CD4-positive, alpha-beta T cell (primary cell): ENCODE measurements at regions not wholly inside any gene's neighbourhood (a gene's known extent, or its start where the extent isn't known, plus 50 kb on each side); places are given as distances from the start of the nearest gene placed in this dataset.

Experiments used
- ATAC-seq: fragments of 200-7000 bp; cut with Tn5 transposase; one replicate; pipeline ENCODE4 v1.10.0; 2022; ENCODE audit warnings: mild to moderate bottlenecking; ENCODE audit not compliant: poor library complexity
- CTCF ChIA-PET: fragments of 350-600 bp; sonication (Branson Sonifier 250); formaldehyde crosslinking; loops from one replicate; lab custom pipeline; 2021; ENCODE audit warnings: antibody characterized with exemption, inconsistent platforms; lab: Charles Lee
- POLR2A ChIA-PET: fragments of 350-600 bp; sonication (Branson Sonifier 250); formaldehyde crosslinking; loops from one replicate; lab custom pipeline; 2021; ENCODE audit warnings: antibody characterized with exemption, inconsistent platforms; lab: Charles Lee
- DNase-seq, 14 experiments: peaks; one replicate each; pipeline ENCODE4 v3.0.0-alpha.2; 2013 to 2020; ENCODE audit warnings: mixed read lengths in 2 of 14
- H3K27ac ChIP-seq, 2 donors: one replicate each; pipeline versions ENCODE4 v1.5.1 to v1.7.0; 2013; ENCODE audit warnings: low read length in 2 of 2, low read depth in 1 of 2, mild to moderate bottlenecking in 1 of 2
- H3K27me3 ChIP-seq, 2 experiments: 1 replicate in 1 of 2; 2 replicates in 1 of 2; pipeline versions ENCODE4 v1.6.1 to v1.7.0; 2013; ENCODE audit warnings: low read length in 2 of 2, control low read depth in 1 of 2, mild to moderate bottlenecking in 1 of 2, moderate library complexity in 1 of 2; ENCODE audit not compliant: insufficient read depth in 2 of 2, control insufficient read depth in 1 of 2
- H3K36me3 ChIP-seq: one replicate; pipeline ENCODE4 v1.6.1; 2013; ENCODE audit warnings: low read length, control low read depth; ENCODE audit not compliant: insufficient read depth
- H3K4me1 ChIP-seq: one replicate; pipeline ENCODE4 v1.6.1; 2013; ENCODE audit warnings: low read length, control low read depth; ENCODE audit not compliant: insufficient read depth
- H3K4me3 ChIP-seq: one replicate; pipeline ENCODE4 v1.5.1; 2013; ENCODE audit warnings: mild to moderate bottlenecking, low read length, moderate library complexity
- H3K9me3 ChIP-seq, 2 experiments: 1 replicate in 1 of 2; 2 replicates in 1 of 2; pipeline versions ENCODE4 v1.6.1 to v1.7.0; 2013; ENCODE audit warnings: low read length in 2 of 2, mild to moderate bottlenecking in 2 of 2, control low read depth in 1 of 2, moderate library complexity in 1 of 2; ENCODE audit not compliant: control insufficient read depth in 1 of 2, insufficient read depth in 1 of 2
- H3K27ac Mint-ChIP-seq: one replicate; pipeline ENCODE4 v1.8.0; 2020; ENCODE audit warnings: mixed read lengths
- H3K27me3 Mint-ChIP-seq: one replicate; pipeline ENCODE4 v1.8.0; 2021; ENCODE audit warnings: mixed read lengths
- H3K36me3 Mint-ChIP-seq: one replicate; pipeline ENCODE4 v1.8.0; 2021; ENCODE audit warnings: low read depth, mixed read lengths
- H3K4me1 Mint-ChIP-seq: one replicate; pipeline ENCODE4 v1.8.0; 2021; ENCODE audit warnings: low read depth, mixed read lengths
- H3K4me3 Mint-ChIP-seq: one replicate; pipeline ENCODE4 v1.8.0; 2020; ENCODE audit warnings: mild to moderate bottlenecking, mixed read lengths
- H3K9me3 Mint-ChIP-seq: one replicate; pipeline ENCODE4 v1.8.0; 2020; ENCODE audit warnings: mixed read lengths
- intact Hi-C, 2 experiments: fragments of 100-400 bp; cut with DNase I in 1 of 2; cut with micrococcal nuclease in 1 of 2; formaldehyde crosslinking; loops; one replicate each; pipeline versions ENCODE4 v1.15.1 to v1.9.0; 2023 to 2025; cut with DNase I, micrococcal nuclease
- TF ChIP-seq, protein P1 (sequence below): fragments of 200-600 bp; IDR thresholded peaks from one replicate; pipeline ENCODE4 v1.8.0; 2022; ENCODE audit warnings: antibody characterized with exemption, mild to moderate bottlenecking

DNA sequence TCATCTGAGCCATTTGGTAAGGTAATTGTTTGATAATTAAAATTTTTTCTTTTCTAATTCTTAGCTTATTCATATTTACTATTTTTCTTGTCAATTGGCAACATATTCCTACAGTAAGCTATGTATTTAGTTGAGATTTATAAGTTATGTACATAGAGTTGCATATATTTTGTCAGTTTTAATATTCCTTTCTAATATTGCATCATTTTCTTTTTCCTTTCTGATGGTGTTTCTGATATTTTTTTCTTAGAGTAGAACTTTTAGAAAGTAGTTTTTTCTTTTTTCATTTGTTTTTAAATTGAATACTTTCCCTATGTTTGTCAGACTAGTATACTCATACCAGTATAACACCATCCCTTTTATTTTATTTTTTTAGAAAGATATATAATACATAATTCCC, 131.3 kb downstream of the TTC6 start:
- POLR2A ChIA-PET: no interaction called here

DNA sequence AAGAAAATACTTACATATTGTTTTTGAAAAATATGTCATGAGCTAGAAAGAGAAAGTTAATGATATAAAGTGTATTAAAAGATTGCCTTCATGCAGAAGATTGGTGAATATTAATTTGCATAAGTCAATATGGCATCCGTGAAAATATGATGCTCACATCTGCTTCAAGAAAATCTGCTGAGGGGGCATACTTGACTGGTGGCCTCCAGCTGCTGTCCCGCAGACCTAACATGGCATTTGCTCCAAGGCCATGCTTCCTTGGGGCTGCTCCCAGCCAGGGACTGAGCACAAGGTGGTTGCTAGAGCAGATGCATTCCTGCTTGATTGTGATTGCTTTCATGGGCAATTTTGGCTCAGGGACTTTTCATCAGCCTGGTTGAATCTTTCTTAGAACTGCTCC, 133.8 kb downstream of the TTC6 start:
- no peaks in the 10 kb centered on the region for H3K9me3 Mint-ChIP-seq

More for the DNA sequence above, 131.3 kb downstream of the TTC6 start:
- intact Hi-C loops: no loop called here
- Histone ChIP-seq H3K36me3 (no peaks in the 10 kb centered on the region), H3K27me3 (no peaks in the 10 kb centered on the region), H3K9me3 (no peaks in the 10 kb centered on the region), H3K4me3 (no peak overlapping the region), H3K27ac (no peak overlapping the region), H3K4me1 (no peaks in the 10 kb centered on the region)
- CTCF ChIA-PET: no interaction called here
- ATAC-seq: no peak
- no peaks in the 10 kb centered on the region for H3K36me3 Mint-ChIP-seq
- peaks cover 2% of the 10 kb centered on the region for H3K9me3 Mint-ChIP-seq
- TF ChIP-seq, protein P1, sequence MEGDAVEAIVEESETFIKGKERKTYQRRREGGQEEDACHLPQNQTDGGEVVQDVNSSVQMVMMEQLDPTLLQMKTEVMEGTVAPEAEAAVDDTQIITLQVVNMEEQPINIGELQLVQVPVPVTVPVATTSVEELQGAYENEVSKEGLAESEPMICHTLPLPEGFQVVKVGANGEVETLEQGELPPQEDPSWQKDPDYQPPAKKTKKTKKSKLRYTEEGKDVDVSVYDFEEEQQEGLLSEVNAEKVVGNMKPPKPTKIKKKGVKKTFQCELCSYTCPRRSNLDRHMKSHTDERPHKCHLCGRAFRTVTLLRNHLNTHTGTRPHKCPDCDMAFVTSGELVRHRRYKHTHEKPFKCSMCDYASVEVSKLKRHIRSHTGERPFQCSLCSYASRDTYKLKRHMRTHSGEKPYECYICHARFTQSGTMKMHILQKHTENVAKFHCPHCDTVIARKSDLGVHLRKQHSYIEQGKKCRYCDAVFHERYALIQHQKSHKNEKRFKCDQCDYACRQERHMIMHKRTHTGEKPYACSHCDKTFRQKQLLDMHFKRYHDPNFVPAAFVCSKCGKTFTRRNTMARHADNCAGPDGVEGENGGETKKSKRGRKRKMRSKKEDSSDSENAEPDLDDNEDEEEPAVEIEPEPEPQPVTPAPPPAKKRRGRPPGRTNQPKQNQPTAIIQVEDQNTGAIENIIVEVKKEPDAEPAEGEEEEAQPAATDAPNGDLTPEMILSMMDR: no peak
- no peak overlapping the region for H3K4me3 Mint-ChIP-seq
- no peaks in the 10 kb centered on the region for H3K4me1 Mint-ChIP-seq
- DNase-seq: no peak
- H3K27me3 Mint-ChIP-seq: no peaks in the 10 kb centered on the region
- no peak overlapping the region for H3K27ac Mint-ChIP-seq

DNA sequence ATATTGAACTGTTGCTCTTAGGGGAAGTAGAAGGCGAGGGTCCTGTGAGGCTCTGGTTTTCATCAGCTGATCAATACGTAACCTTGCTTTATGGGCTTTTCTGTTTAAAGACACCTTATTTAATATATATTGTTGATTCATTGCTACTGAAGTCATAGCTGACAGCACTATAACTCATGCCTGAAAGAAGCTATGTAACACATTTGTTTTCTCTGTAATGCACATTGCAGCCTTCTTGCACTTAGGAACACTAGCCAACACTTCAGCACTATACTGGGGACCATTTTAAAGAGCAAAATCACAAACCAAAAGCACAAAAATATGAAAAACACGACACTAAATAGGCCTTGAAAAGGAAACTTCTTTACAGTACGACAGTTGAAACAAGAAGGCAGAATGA, 135.7 kb downstream of the TTC6 start:
- H3K36me3 Mint-ChIP-seq: no peaks in the 10 kb centered on the region
- H3K4me3 ChIP-seq: no peak overlapping the region
- TF ChIP-seq, protein P1: no peak
- no peaks in the 10 kb centered on the region for H3K9me3 Mint-ChIP-seq
- no peaks in the 10 kb centered on the region for H3K4me1 ChIP-seq
- DNase-seq (no peak), ATAC-seq (no peak)
- H3K27ac ChIP-seq: no peak overlapping the region
- H3K4me1 Mint-ChIP-seq: no peaks in the 10 kb centered on the region
- no peak overlapping the region for H3K27ac Mint-ChIP-seq
- H3K9me3 ChIP-seq: no peaks in the 10 kb centered on the region
- CTCF ChIA-PET: no interaction called here
- H3K27me3 ChIP-seq: no peaks in the 10 kb centered on the region
- H3K4me3 Mint-ChIP-seq: no peak overlapping the region
- H3K27me3 Mint-ChIP-seq: no peaks in the 10 kb centered on the region
- intact Hi-C loops: no loop called here
- no peaks in the 10 kb centered on the region for H3K36me3 ChIP-seq
- POLR2A ChIA-PET: no interaction called here

More for the DNA sequence above, 133.8 kb downstream of the TTC6 start:
- no peaks in the 10 kb centered on the region for H3K36me3 ChIP-seq
- TF ChIP-seq, protein P1: no peak
- no peak overlapping the region for H3K4me3 ChIP-seq
- POLR2A ChIA-PET: no interaction called here
- no peaks in the 10 kb centered on the region for H3K27me3 ChIP-seq
- no peak overlapping the region for H3K27ac Mint-ChIP-seq
- CTCF ChIA-PET: no interaction called here
- no peak for ATAC-seq
- no peaks in the 10 kb centered on the region for H3K4me1 Mint-ChIP-seq
- intact Hi-C loops: no loop called here
- H3K4me3 Mint-ChIP-seq: no peak overlapping the region
- H3K4me1 ChIP-seq: no peaks in the 10 kb centered on the region
- DNase-seq: no peak
- no peaks in the 10 kb centered on the region for H3K36me3 Mint-ChIP-seq
- H3K9me3 ChIP-seq: no peaks in the 10 kb centered on the region
- no peaks in the 10 kb centered on the region for H3K27me3 Mint-ChIP-seq
- no peak overlapping the region for H3K27ac ChIP-seq
